ENCODE measurements at regions not wholly inside any gene's neighbourhood (a gene's known extent, or its start where the extent isn't known, plus 50 kb on each side); places are given as distances from the start of the nearest gene placed in this dataset.
"Not testable (repeated sequence)": the region's sequence is repeated elsewhere in the genome, so short reads cannot be mapped to it uniquely, and the experiment has no call there.

DNA sequence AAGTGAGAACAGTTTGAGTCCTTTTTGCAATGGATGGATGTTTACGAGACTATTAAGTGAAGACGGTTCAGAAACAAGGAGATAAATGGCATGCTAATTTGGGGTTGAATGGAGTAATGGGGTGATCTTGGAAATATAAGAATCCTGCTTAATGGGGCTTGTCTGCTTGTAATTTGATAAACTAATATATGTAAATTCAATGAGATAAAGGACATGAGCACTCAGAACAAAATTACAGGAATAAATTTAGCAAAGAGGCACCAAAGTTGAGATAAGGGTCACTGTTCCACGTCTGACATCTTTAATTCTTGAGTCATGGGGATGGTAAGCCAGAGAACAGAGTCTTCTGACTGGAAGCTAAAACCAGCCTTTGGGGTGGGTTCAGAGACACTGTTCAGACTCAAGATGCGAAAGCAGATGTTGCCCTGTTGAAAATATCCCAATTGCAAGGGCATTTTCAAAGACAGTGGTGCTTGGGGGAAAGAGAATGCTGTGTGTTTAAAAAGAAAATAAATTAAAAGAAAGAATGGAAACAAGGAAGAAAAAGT lies 67.8 kb upstream of the CHRNB4 start:
- no peak for TF ChIP-seq EZH2 (IDR thresholded peaks at IDR 0.05; ENCODE audit: borderline replicate concordance, low read depth, low read length, severe bottlenecking)
- TF ChIP-seq FOS (IDR thresholded peaks at IDR 0.05; ENCODE audit: borderline replicate concordance, insufficient read depth, low read length) = no peak
- TF ChIP-seq, protein P1, sequence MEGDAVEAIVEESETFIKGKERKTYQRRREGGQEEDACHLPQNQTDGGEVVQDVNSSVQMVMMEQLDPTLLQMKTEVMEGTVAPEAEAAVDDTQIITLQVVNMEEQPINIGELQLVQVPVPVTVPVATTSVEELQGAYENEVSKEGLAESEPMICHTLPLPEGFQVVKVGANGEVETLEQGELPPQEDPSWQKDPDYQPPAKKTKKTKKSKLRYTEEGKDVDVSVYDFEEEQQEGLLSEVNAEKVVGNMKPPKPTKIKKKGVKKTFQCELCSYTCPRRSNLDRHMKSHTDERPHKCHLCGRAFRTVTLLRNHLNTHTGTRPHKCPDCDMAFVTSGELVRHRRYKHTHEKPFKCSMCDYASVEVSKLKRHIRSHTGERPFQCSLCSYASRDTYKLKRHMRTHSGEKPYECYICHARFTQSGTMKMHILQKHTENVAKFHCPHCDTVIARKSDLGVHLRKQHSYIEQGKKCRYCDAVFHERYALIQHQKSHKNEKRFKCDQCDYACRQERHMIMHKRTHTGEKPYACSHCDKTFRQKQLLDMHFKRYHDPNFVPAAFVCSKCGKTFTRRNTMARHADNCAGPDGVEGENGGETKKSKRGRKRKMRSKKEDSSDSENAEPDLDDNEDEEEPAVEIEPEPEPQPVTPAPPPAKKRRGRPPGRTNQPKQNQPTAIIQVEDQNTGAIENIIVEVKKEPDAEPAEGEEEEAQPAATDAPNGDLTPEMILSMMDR (IDR thresholded peaks at IDR 0.05; ENCODE audit: extremely low read depth in 1 of 2, insufficient read depth in 1 of 2, low read depth in 1 of 2, low read length in 2 of 2) = no peak
- TF ChIP-seq JUN (IDR thresholded peaks at IDR 0.05; ENCODE audit: borderline replicate concordance, insufficient read depth, insufficient read length, low read depth) = no peak
- no peak for TF ChIP-seq MYC (IDR thresholded peaks at IDR 0.05; ENCODE audit: low read depth, low read length)
- no peak for TF ChIP-seq POLR2AphosphoS5 (IDR thresholded peaks at IDR 0.05; ENCODE audit: insufficient read depth, low read depth, low read length)
- DNase-seq (ENCODE audit: low read depth, low spot score) (no peak), FAIRE-seq (no peak)
- H3K4me2 ChIP-seq (ENCODE audit: insufficient read depth, low read length) = no peak overlapping the region
- H2AFZ ChIP-seq (ENCODE audit: low read depth, low read length) = no peak overlapping the region
- ChIA-PET CTCF (interaction anchor here (0.6 to 4.3 kb wide), 11 partner anchors 7 to 399 kb away, joined by 3 to 29 read pairs (median 5); no protein-coding TSS in a partner anchor), POLR2A (no interaction called here)
- dilution Hi-C loops (cut with MboI; ENCODE audit: extremely low pct_ligation_motif_present, low sequenced_read_pairs) (no loop called here), intact Hi-C loops (cut with micrococcal nuclease) (loop anchor here (1.0 to 2.0 kb wide), 4 partner anchors 42 to 400 kb away; no protein-coding TSS in a partner anchor)
- H3K36me3 ChIP-seq (ENCODE audit: control insufficient read depth in 2 of 2, extremely low read depth in 1 of 2, insufficient read depth in 2 of 2, low read length in 2 of 2) = no peaks in the 10 kb centered on the region
- no peak overlapping the region for H3K4me3 ChIP-seq (replicated peaks in 1 of 3; ENCODE audit: insufficient read depth in 1 of 3, low read depth in 1 of 3, low read length in 3 of 3)
- no peaks in the 10 kb centered on the region for H3K9me1 ChIP-seq (replicated peaks; ENCODE audit: control insufficient read depth, extremely low read depth, insufficient read depth, low read length)
- H3K9me3 ChIP-seq (replicated peaks; ENCODE audit: control insufficient read depth, insufficient read depth, low read length) = no peaks in the 10 kb centered on the region
- H3K79me2 ChIP-seq (ENCODE audit: control insufficient read depth, insufficient read depth, low read length) = no peaks in the 10 kb centered on the region
- H3K27ac ChIP-seq (ENCODE audit: insufficient read depth, low read depth, low read length) = no peak overlapping the region
- peaks cover 12 to 23% of the 10 kb centered on the region in 2 experiments for H3K27me3 ChIP-seq (ENCODE audit: control insufficient read depth in 2 of 2, insufficient read depth in 2 of 2, low read length in 2 of 2)
- BruUV-seq (replicated peaks) = no TSS peak
- H4K20me1 ChIP-seq (replicated peaks; ENCODE audit: control insufficient read depth, extremely low read depth, insufficient read depth, low read length) = no peaks in the 10 kb centered on the region
- no peaks in the 10 kb centered on the region for H3K4me1 ChIP-seq (ENCODE audit: control insufficient read depth, extremely low read depth, insufficient read depth, low read length)
- no peak overlapping the region for H3K9ac ChIP-seq (replicated peaks; ENCODE audit: extremely low read depth, insufficient read depth, low read length)

DNA sequence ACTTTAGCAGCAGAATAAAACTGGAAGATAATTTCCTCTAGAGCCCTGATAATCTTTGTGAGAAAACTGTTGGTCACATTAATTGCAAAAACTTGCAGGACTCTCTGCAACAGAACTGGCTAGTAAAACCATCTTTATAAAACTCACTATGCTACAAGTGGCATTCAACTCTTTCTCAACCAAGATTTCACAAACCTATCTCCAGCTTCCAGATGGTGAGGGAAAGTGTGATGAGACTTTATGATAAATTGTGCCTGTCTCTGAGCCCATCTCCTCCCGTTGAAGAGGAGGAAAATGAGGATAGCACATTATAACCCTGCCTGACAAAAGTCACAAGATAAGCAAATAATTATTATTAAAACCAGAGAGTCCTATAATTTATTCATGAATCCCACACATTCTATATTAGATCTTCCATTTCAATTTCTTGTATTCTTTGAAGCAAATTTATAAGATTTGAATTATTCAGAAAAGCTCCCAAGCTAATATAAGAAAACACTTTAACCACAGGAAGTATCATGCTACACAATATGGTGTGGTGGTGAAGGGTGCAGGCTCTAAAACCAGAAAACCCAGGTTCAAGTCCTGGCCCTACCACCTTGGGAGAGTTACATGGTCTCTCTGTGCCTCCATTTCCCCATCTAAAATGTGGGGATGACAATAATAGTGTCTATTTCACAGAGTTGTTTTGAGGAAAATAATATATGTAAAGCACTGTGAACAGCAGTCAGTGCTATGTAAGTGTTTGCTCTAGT lies 65.6 kb upstream of the CHRNB4 start:
- DNase-seq (ENCODE audit: low read depth, low spot score); POLR2A ChIA-PET; H3K4me2 ChIP-seq (ENCODE audit: insufficient read depth, low read length); dilution Hi-C loops (cut with MboI; ENCODE audit: extremely low pct_ligation_motif_present, low sequenced_read_pairs); H3K36me3 ChIP-seq (ENCODE audit: control insufficient read depth in 2 of 2, extremely low read depth in 1 of 2, insufficient read depth in 2 of 2, low read length in 2 of 2); H3K4me3 ChIP-seq (replicated peaks in 1 of 3; ENCODE audit: insufficient read depth in 1 of 3, low read depth in 1 of 3, low read length in 3 of 3); H3K9me1 ChIP-seq (replicated peaks; ENCODE audit: control insufficient read depth, extremely low read depth, insufficient read depth, low read length); FAIRE-seq; H3K4me1 ChIP-seq (ENCODE audit: control insufficient read depth, extremely low read depth, insufficient read depth, low read length); H3K9me3 ChIP-seq (replicated peaks; ENCODE audit: control insufficient read depth, insufficient read depth, low read length); H3K27ac ChIP-seq (ENCODE audit: insufficient read depth, low read depth, low read length); intact Hi-C loops (cut with micrococcal nuclease); H4K20me1 ChIP-seq (replicated peaks; ENCODE audit: control insufficient read depth, extremely low read depth, insufficient read depth, low read length); H2AFZ ChIP-seq (ENCODE audit: low read depth, low read length); H3K9ac ChIP-seq (replicated peaks; ENCODE audit: extremely low read depth, insufficient read depth, low read length); H3K79me2 ChIP-seq (ENCODE audit: control insufficient read depth, insufficient read depth, low read length); BruUV-seq (replicated peaks): not testable (repeated sequence)
- peaks cover 13 to 23% of the 10 kb centered on the region in 2 experiments for H3K27me3 ChIP-seq (ENCODE audit: control insufficient read depth in 2 of 2, insufficient read depth in 2 of 2, low read length in 2 of 2)
- CTCF ChIA-PET = interaction anchor here (0.8 to 1.6 kb wide), 3 partner anchors 67 to 85 kb away, joined by 3 read pairs; no protein-coding TSS in a partner anchor

DNA sequence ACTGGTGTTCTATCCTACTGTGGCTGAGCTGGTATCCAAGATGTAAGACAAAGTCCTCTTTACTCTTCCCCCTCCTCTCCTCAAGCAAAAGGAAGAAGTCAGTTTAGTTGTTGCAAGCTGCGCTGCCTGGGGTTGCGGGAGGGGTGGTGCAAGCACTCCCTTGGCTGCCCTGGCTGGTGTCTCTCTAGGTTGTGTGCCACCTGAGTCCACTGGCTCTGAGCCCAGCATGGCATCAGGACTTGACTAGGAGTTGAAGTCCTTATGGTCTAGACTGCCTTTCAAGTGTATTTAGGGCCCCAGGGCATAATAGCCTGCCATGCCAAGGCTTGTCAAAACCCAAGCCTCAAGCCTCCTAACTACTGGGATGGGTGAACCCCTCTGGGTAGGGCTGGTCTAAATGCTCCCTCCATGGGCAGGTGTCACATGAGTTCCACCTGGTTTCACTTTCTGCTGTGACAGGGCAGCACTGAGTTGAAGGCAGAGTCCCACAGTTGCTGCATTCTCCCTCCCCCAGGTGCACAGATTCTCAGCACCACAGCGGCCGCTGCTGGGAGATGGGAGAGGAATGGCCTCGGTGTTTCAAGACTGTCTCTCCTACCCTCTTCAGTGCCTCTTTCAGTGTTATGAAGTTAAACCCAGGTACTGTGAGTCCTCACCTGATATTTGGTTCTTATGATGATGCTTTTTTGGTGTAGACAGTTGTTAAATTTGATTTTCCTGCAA lies 62.5 kb upstream of the CHRNB4 start:
- H3K4me3 ChIP-seq (replicated peaks in 1 of 3; ENCODE audit: insufficient read depth in 1 of 3, low read depth in 1 of 3, low read length in 3 of 3); H4K20me1 ChIP-seq (replicated peaks; ENCODE audit: control insufficient read depth, extremely low read depth, insufficient read depth, low read length); H3K36me3 ChIP-seq (ENCODE audit: control insufficient read depth in 2 of 2, extremely low read depth in 1 of 2, insufficient read depth in 2 of 2, low read length in 2 of 2); FAIRE-seq; DNase-seq (ENCODE audit: low read depth, low spot score); H3K27ac ChIP-seq (ENCODE audit: insufficient read depth, low read depth, low read length); H3K9me1 ChIP-seq (replicated peaks; ENCODE audit: control insufficient read depth, extremely low read depth, insufficient read depth, low read length); BruUV-seq (replicated peaks); H3K79me2 ChIP-seq (ENCODE audit: control insufficient read depth, insufficient read depth, low read length); H3K9me3 ChIP-seq (replicated peaks; ENCODE audit: control insufficient read depth, insufficient read depth, low read length); H2AFZ ChIP-seq (ENCODE audit: low read depth, low read length); H3K4me1 ChIP-seq (ENCODE audit: control insufficient read depth, extremely low read depth, insufficient read depth, low read length); dilution Hi-C loops (cut with MboI; ENCODE audit: extremely low pct_ligation_motif_present, low sequenced_read_pairs); H3K9ac ChIP-seq (replicated peaks; ENCODE audit: extremely low read depth, insufficient read depth, low read length); POLR2A ChIA-PET; H3K4me2 ChIP-seq (ENCODE audit: insufficient read depth, low read length); CTCF ChIA-PET: not testable (repeated sequence)
- H3K27me3 ChIP-seq (ENCODE audit: control insufficient read depth in 2 of 2, insufficient read depth in 2 of 2, low read length in 2 of 2) = peaks cover 9 to 19% of the 10 kb centered on the region in 2 experiments
- intact Hi-C loops (cut with micrococcal nuclease) = loop anchor here (2.0 kb wide), 1 partner anchor 407 kb away; no protein-coding TSS in a partner anchor

All from endothelial cell of umbilical vein (primary cell).